Kidney epithelial cell (primary cell): ENCODE measurements at regions not wholly inside any gene's neighbourhood (a gene's known extent, or its start where the extent isn't known, plus 50 kb on each side); places are given as distances from the start of the nearest gene placed in this dataset.

Experiments used
- DNase-seq: peaks from one replicate; pipeline ENCODE4 v3.0.0-alpha.2; 2010; ENCODE audit warnings: low read depth
- H3K27me3 ChIP-seq: 2 replicates; pipeline ENCODE4 v1.6.0; 2011; ENCODE audit warnings: low read length; ENCODE audit not compliant: control insufficient read depth, insufficient read depth
- H3K36me3 ChIP-seq: 2 replicates; pipeline ENCODE4 v1.5.1; 2011; ENCODE audit warnings: low read length; ENCODE audit not compliant: control insufficient read depth, insufficient read depth
- H3K4me3 ChIP-seq: 2 replicates; pipeline ENCODE4 v1.5.1; 2011; ENCODE audit warnings: low read depth, mild to moderate bottlenecking, control low read depth, low read length
- CTCF ChIP-seq: IDR thresholded peaks from 2 replicates; pipeline ENCODE4 v1.5.1; 2011; ENCODE audit warnings: mild to moderate bottlenecking, moderate library complexity, low read length, control low read depth, inconsistent platforms; ENCODE audit not compliant: insufficient read depth, poor library complexity, severe bottlenecking

DNA sequence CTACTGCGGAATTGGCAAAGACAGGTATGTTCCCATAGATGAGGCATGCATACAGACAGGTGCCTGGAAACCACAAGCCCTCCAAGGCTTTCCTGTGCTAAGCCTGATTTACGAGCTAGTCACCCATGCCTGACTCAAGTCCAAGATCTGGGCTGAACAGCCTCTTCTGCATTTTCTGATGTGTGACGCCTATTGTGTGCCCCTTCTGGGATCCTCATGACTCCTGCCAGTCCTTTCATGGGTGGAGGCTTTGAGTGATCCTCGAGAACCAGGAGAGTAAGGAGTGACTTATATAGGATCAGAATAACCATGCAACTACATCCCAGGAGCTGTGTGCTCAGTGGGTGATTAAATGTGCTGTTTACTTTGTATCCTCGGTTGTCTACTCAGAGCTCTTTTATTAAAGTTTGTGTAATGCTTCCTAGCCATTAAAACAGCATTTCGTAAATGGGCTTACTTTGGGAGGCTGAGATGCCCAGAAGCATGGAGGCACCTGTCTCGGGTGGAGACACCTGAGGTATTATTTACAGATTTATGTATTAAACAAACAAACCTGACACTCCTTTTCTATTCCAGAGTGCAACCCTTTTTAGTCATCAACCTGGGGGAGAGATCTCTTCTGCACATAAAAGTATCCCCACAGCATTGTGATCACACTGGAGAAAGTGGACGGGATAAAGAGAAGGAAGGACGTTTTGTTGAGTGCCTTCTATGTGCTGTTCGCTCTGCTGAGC, 373.0 kb upstream of the DYNLRB2 start:
- DNase-seq = peak; percentile 70
- TF ChIP-seq CTCF = no peak
- Histone ChIP-seq H3K36me3 (no peaks in the 10 kb centered on the region), H3K27me3 (no peaks in the 10 kb centered on the region), H3K4me3 (no peak overlapping the region)

DNA sequence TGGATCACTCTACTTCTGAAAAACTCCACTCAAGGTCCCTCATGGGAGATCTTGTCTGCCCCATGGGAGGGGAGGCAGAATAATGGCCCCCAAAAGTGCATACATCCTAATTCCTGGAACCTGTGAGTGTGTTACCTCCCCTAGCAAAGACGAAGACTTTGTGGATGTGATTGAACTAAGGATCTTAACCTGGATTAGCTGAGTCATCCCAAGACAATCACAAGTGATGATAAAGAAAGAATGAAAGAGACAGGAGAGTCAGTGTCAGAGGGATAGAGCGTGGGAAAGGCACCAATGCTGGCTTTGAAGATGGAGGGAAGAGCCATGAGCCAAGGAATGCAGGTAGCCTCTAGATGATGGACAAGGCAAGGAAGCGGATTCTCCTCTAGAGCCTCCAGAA, 374.7 kb upstream of the DYNLRB2 start:
- Histone ChIP-seq H3K36me3 (no peaks in the 10 kb centered on the region), H3K4me3 (no peak overlapping the region), H3K27me3 (no peaks in the 10 kb centered on the region)
- no peak for TF ChIP-seq CTCF
- no peak for DNase-seq

GRCh38 chr16:80164966-80165550, 375.7 kb upstream of the DYNLRB2 start:
- Histone ChIP-seq H3K4me3 (no peak overlapping the region), H3K27me3 (no peaks in the 10 kb centered on the region), H3K36me3 (no peaks in the 10 kb centered on the region)
- no peak for DNase-seq
- TF ChIP-seq CTCF = no peak

DNA sequence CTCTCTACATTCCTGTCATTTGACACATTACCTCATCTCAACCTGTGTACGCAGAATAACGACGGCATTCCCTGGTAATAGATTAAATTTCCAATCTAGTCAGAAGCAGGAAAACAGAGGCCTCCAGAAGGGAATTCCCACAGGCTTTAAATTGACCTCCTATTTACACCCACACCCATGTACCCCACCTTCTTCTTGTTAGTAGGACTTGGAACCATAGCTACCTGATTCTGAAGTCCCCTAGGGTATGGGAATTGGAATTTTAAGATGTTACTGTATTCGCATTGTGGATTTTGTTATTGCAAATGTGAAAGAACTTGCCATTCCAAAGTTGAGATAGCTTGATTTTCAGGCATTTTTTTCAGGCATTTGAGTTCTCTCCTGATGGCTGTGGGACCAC, 377.5 kb upstream of the DYNLRB2 start:
- TF ChIP-seq CTCF = no peak
- Histone ChIP-seq H3K27me3 (no peaks in the 10 kb centered on the region), H3K36me3 (no peaks in the 10 kb centered on the region), H3K4me3 (no peak overlapping the region)
- DNase-seq = no peak

- Histone ChIP-seq H3K36me3 (no peaks in the 10 kb centered on the region), H3K4me3 (no peak overlapping the region), H3K27me3 (no peaks in the 10 kb centered on the region)
- no peak for DNase-seq
- TF ChIP-seq CTCF = no peak
Measured at GRCh38 chr16:80161799-80162739, 378.7 kb upstream of the DYNLRB2 start.
